CD4-positive, alpha-beta T cell (primary cell): ENCODE measurements at regions not wholly inside any gene's neighbourhood (a gene's known extent, or its start where the extent isn't known, plus 50 kb on each side); places are given as distances from the start of the nearest gene placed in this dataset.

ENCODE experiments used
- ATAC-seq: fragments of 200-7000 bp; cut with Tn5 transposase; one replicate; pipeline ENCODE4 v1.10.0; 2022; ENCODE audit warnings: mild to moderate bottlenecking; ENCODE audit not compliant: poor library complexity
- CTCF ChIA-PET: fragments of 350-600 bp; sonication (Branson Sonifier 250); formaldehyde crosslinking; loops from one replicate; lab custom pipeline; 2021; ENCODE audit warnings: antibody characterized with exemption, inconsistent platforms; lab: Charles Lee
- POLR2A ChIA-PET: fragments of 350-600 bp; sonication (Branson Sonifier 250); formaldehyde crosslinking; loops from one replicate; lab custom pipeline; 2021; ENCODE audit warnings: antibody characterized with exemption, inconsistent platforms; lab: Charles Lee
- DNase-seq, 14 experiments: peaks; one replicate each; pipeline ENCODE4 v3.0.0-alpha.2; 2013 to 2020; ENCODE audit warnings: mixed read lengths in 2 of 14
- H3K27ac ChIP-seq, 2 donors: one replicate each; pipeline versions ENCODE4 v1.5.1 to v1.7.0; 2013; ENCODE audit warnings: low read length in 2 of 2, low read depth in 1 of 2, mild to moderate bottlenecking in 1 of 2
- H3K27me3 ChIP-seq, 2 experiments: 1 replicate in 1 of 2; 2 replicates in 1 of 2; pipeline versions ENCODE4 v1.6.1 to v1.7.0; 2013; ENCODE audit warnings: low read length in 2 of 2, control low read depth in 1 of 2, mild to moderate bottlenecking in 1 of 2, moderate library complexity in 1 of 2; ENCODE audit not compliant: insufficient read depth in 2 of 2, control insufficient read depth in 1 of 2
- H3K36me3 ChIP-seq: one replicate; pipeline ENCODE4 v1.6.1; 2013; ENCODE audit warnings: low read length, control low read depth; ENCODE audit not compliant: insufficient read depth
- H3K4me1 ChIP-seq: one replicate; pipeline ENCODE4 v1.6.1; 2013; ENCODE audit warnings: low read length, control low read depth; ENCODE audit not compliant: insufficient read depth
- H3K4me3 ChIP-seq: one replicate; pipeline ENCODE4 v1.5.1; 2013; ENCODE audit warnings: mild to moderate bottlenecking, low read length, moderate library complexity
- H3K9me3 ChIP-seq, 2 experiments: 1 replicate in 1 of 2; 2 replicates in 1 of 2; pipeline versions ENCODE4 v1.6.1 to v1.7.0; 2013; ENCODE audit warnings: low read length in 2 of 2, mild to moderate bottlenecking in 2 of 2, control low read depth in 1 of 2, moderate library complexity in 1 of 2; ENCODE audit not compliant: control insufficient read depth in 1 of 2, insufficient read depth in 1 of 2
- H3K27ac Mint-ChIP-seq: one replicate; pipeline ENCODE4 v1.8.0; 2020; ENCODE audit warnings: mixed read lengths
- H3K27me3 Mint-ChIP-seq: one replicate; pipeline ENCODE4 v1.8.0; 2021; ENCODE audit warnings: mixed read lengths
- H3K36me3 Mint-ChIP-seq: one replicate; pipeline ENCODE4 v1.8.0; 2021; ENCODE audit warnings: low read depth, mixed read lengths
- H3K4me1 Mint-ChIP-seq: one replicate; pipeline ENCODE4 v1.8.0; 2021; ENCODE audit warnings: low read depth, mixed read lengths
- H3K4me3 Mint-ChIP-seq: one replicate; pipeline ENCODE4 v1.8.0; 2020; ENCODE audit warnings: mild to moderate bottlenecking, mixed read lengths
- H3K9me3 Mint-ChIP-seq: one replicate; pipeline ENCODE4 v1.8.0; 2020; ENCODE audit warnings: mixed read lengths
- CTCF ChIP-seq: fragments of 200-600 bp; IDR thresholded peaks from one replicate; pipeline ENCODE4 v1.8.0; 2022; ENCODE audit warnings: antibody characterized with exemption, mild to moderate bottlenecking
- intact Hi-C, 2 experiments: fragments of 100-400 bp; cut with DNase I in 1 of 2; cut with micrococcal nuclease in 1 of 2; formaldehyde crosslinking; loops; one replicate each; pipeline versions ENCODE4 v1.15.1 to v1.9.0; 2023 to 2025; cut with DNase I, micrococcal nuclease

GRCh38 chr18:6614952-6615351 is 114.6 kb upstream of the ARHGAP28 start:
- H3K4me1 Mint-ChIP-seq: no peaks in the 10 kb centered on the region
- peaks cover 0 to 15% of the 10 kb centered on the region in 2 experiments for H3K9me3 ChIP-seq
- POLR2A ChIA-PET: no interaction called here
- H3K4me1 ChIP-seq: no peaks in the 10 kb centered on the region
- H3K27ac ChIP-seq: no peak overlapping the region
- DNase-seq (no peak), ATAC-seq (no peak)
- no peaks in the 10 kb centered on the region for H3K36me3 ChIP-seq
- H3K4me3 ChIP-seq: no peak overlapping the region
- TF ChIP-seq CTCF: no peak
- H3K9me3 Mint-ChIP-seq: peaks cover 2% of the 10 kb centered on the region
- CTCF ChIA-PET: interaction anchor here (0.6 kb wide), 1 partner anchor 699 kb away, joined by 3 read pairs; no protein-coding TSS in a partner anchor
- no peaks in the 10 kb centered on the region for H3K27me3 Mint-ChIP-seq
- no peaks in the 10 kb centered on the region for H3K36me3 Mint-ChIP-seq
- intact Hi-C loops: no loop called here
- no peak overlapping the region for H3K4me3 Mint-ChIP-seq
- no peaks in the 10 kb centered on the region for H3K27me3 ChIP-seq
- no peak overlapping the region for H3K27ac Mint-ChIP-seq

- H3K36me3 ChIP-seq: no peaks in the 10 kb centered on the region
- H3K27me3 ChIP-seq: no peaks in the 10 kb centered on the region
- Mint-ChIP-seq H3K4me3 (no peak overlapping the region), H3K9me3 (peaks cover 2% of the 10 kb centered on the region), H3K27ac (no peak overlapping the region), H3K4me1 (no peaks in the 10 kb centered on the region), H3K36me3 (no peaks in the 10 kb centered on the region), H3K27me3 (no peaks in the 10 kb centered on the region)
- POLR2A ChIA-PET: no interaction called here
- H3K4me1 ChIP-seq: no peaks in the 10 kb centered on the region
- H3K4me3 ChIP-seq: no peak overlapping the region
- DNase-seq (no peak), ATAC-seq (no peak)
- no peak for TF ChIP-seq CTCF
- H3K27ac ChIP-seq: no peak overlapping the region
- intact Hi-C loops: no loop called here
- H3K9me3 ChIP-seq: peaks cover 0 to 17% of the 10 kb centered on the region in 2 experiments
- CTCF ChIA-PET: no interaction called here
Measured at GRCh38 chr18:6616981-6617380, 112.5 kb upstream of the ARHGAP28 start.

- no peak for TF ChIP-seq CTCF
- intact Hi-C loops: no loop called here
- Histone ChIP-seq H3K27me3 (no peaks in the 10 kb centered on the region), H3K4me3 (no peak overlapping the region), H3K9me3 (peaks cover 0 to 7% of the 10 kb centered on the region in 2 experiments), H3K36me3 (no peaks in the 10 kb centered on the region), H3K27ac (no peak overlapping the region), H3K4me1 (no peaks in the 10 kb centered on the region)
- no peaks in the 10 kb centered on the region for H3K36me3 Mint-ChIP-seq
- no peaks in the 10 kb centered on the region for H3K4me1 Mint-ChIP-seq
- no peaks in the 10 kb centered on the region for H3K27me3 Mint-ChIP-seq
- DNase-seq (no peak), ATAC-seq (no peak)
- POLR2A ChIA-PET: interaction anchor here (0.8 kb wide), 1 partner anchor 47 kb away, joined by 3 read pairs; no protein-coding TSS in a partner anchor
- H3K27ac Mint-ChIP-seq: no peak overlapping the region
- CTCF ChIA-PET: no interaction called here
- peaks cover 2% of the 10 kb centered on the region for H3K9me3 Mint-ChIP-seq
- no peak overlapping the region for H3K4me3 Mint-ChIP-seq
Measured at GRCh38 chr18:6621437-6621836, 108.1 kb upstream of the ARHGAP28 start.
